ENCODE measurements at regions not wholly inside any gene's neighbourhood (a gene's known extent, or its start where the extent isn't known, plus 50 kb on each side); places are given as distances from the start of the nearest gene placed in this dataset.

- ATAC-seq (no peak), DNase-seq (no peak)
- Histone ChIP-seq H3K9me3 (no peaks in the 10 kb centered on the region), H3K4me1 (ENCODE audit: low read depth) (no peaks in the 10 kb centered on the region), H3K36me3 (ENCODE audit: low read depth) (no peaks in the 10 kb centered on the region), H3K4me3 (no peak overlapping the region)
- intact Hi-C loops (cut with DNase I, micrococcal nuclease): no loop called here
- TF ChIP-seq CTCF (IDR thresholded peaks at IDR 0.05): no peak
Measured at GRCh38 chr2:153228904-153229303, 249.7 kb downstream of the RPRM start.

- H3K9me3 ChIP-seq: peaks cover 2% of the 10 kb centered on the region
- H3K36me3 ChIP-seq (ENCODE audit: low read depth): no peaks in the 10 kb centered on the region
- DNase-seq (no peak), ATAC-seq (no peak)
- H3K4me3 ChIP-seq: no peak overlapping the region
- intact Hi-C loops (cut with DNase I, micrococcal nuclease): no loop called here
- no peak for TF ChIP-seq CTCF (IDR thresholded peaks at IDR 0.05)
- no peaks in the 10 kb centered on the region for H3K4me1 ChIP-seq (ENCODE audit: low read depth)
Measured at GRCh38 chr2:153227981-153228380, 250.6 kb downstream of the RPRM start.

GRCh38 chr2:153222231-153223165 is 256.1 kb downstream of the RPRM start:
- ATAC-seq (no peak), DNase-seq (no peak)
- Histone ChIP-seq H3K4me3 (no peak overlapping the region), H3K9me3 (peaks cover 5% of the 10 kb centered on the region), H3K4me1 (ENCODE audit: low read depth) (no peaks in the 10 kb centered on the region), H3K36me3 (ENCODE audit: low read depth) (no peaks in the 10 kb centered on the region)
- intact Hi-C loops (cut with DNase I, micrococcal nuclease): no loop called here
- no peak for TF ChIP-seq CTCF (IDR thresholded peaks at IDR 0.05)

- peaks cover 5% of the 10 kb centered on the region for H3K9me3 ChIP-seq
- no peaks in the 10 kb centered on the region for H3K36me3 ChIP-seq (ENCODE audit: low read depth)
- no peak overlapping the region for H3K4me3 ChIP-seq
- H3K4me1 ChIP-seq (ENCODE audit: low read depth): no peaks in the 10 kb centered on the region
- TF ChIP-seq CTCF (IDR thresholded peaks at IDR 0.05): no peak
- ATAC-seq: no peak
- intact Hi-C loops (cut with DNase I, micrococcal nuclease): no loop called here
- no peak for DNase-seq
Measured at GRCh38 chr2:153221506-153221905, 257.1 kb downstream of the RPRM start.

GRCh38 chr2:153221087-153221486 is 257.5 kb downstream of the RPRM start:
- H3K36me3 ChIP-seq (ENCODE audit: low read depth): no peaks in the 10 kb centered on the region
- ATAC-seq: no peak
- H3K4me3 ChIP-seq: no peak overlapping the region
- H3K4me1 ChIP-seq (ENCODE audit: low read depth): no peaks in the 10 kb centered on the region
- H3K9me3 ChIP-seq: peaks cover 5% of the 10 kb centered on the region
- intact Hi-C loops (cut with DNase I, micrococcal nuclease): no loop called here
- no peak for DNase-seq
- TF ChIP-seq CTCF (IDR thresholded peaks at IDR 0.05): no peak

Measured in mucosa of descending colon (tissue), 3 donors.